Tibial nerve (tissue), 4 donors: ENCODE measurements at regions not wholly inside any gene's neighbourhood (a gene's known extent, or its start where the extent isn't known, plus 50 kb on each side); places are given as distances from the start of the nearest gene placed in this dataset.
"Not testable (repeated sequence)": the region's sequence is repeated elsewhere in the genome, so short reads cannot be mapped to it uniquely, and the experiment has no call there.

Experiments
- DNase-seq, 2 donors: peaks; one replicate each; pipeline ENCODE4 v3.0.0-alpha.2; 2019; ENCODE audit warnings: low spot score in 2 of 2
- H3K27ac ChIP-seq, 4 donors: fragments of 200-600 bp; sonication (generic) in 3 of 4; one replicate each; pipeline ENCODE4 v1.5.1; 2017 to 2019; ENCODE audit warnings: mild to moderate bottlenecking in 1 of 4
- H3K27me3 ChIP-seq, 2 donors: fragments of 200-600 bp; sonication (generic) in 1 of 2; one replicate each; pipeline versions ENCODE4 v1.5.1 to v1.6.0; 2017 to 2019
- H3K36me3 ChIP-seq, 3 donors: fragments of 200-600 bp; sonication (generic); one replicate each; pipeline ENCODE4 v1.5.1; 2018 to 2019
- H3K4me1 ChIP-seq, 4 donors: fragments of 200-600 bp; sonication (generic) in 3 of 4; one replicate each; pipeline ENCODE4 v1.5.1; 2017 to 2019
- H3K4me3 ChIP-seq, 4 donors: fragments of 200-600 bp; sonication (generic) in 3 of 4; one replicate each; pipeline ENCODE4 v1.5.1; 2017 to 2019; ENCODE audit warnings: mild to moderate bottlenecking in 1 of 4, moderate library complexity in 1 of 4
- H3K9me3 ChIP-seq, 4 donors: fragments of 200-600 bp; sonication (generic) in 3 of 4; one replicate each; pipeline ENCODE4 v1.5.1; 2017 to 2019
- CTCF ChIP-seq, 5 experiments: fragments of 200-600 bp in 3 of 5; fragments of 450-650 bp in 2 of 5; sonication (generic) in 3 of 5; IDR thresholded peaks; one replicate each; pipeline ENCODE4 v1.5.1; 2016 to 2019; ENCODE audit warnings: antibody characterized with exemption in 5 of 5, mild to moderate bottlenecking in 3 of 5, moderate library complexity in 2 of 5
- EP300 ChIP-seq, 2 donors: sonication (generic); formaldehyde crosslinking; IDR thresholded peaks; one replicate each; pipeline ENCODE4 v1.6.1; 2017; ENCODE audit warnings: antibody characterized with exemption in 2 of 2, mild to moderate bottlenecking in 1 of 2
- POLR2A ChIP-seq, 2 donors: fragments of 450-650 bp; IDR thresholded peaks; one replicate each; pipeline ENCODE4 v1.6.1; 2017; ENCODE audit warnings: antibody characterized with exemption in 2 of 2, mild to moderate bottlenecking in 2 of 2, moderate library complexity in 2 of 2
- WGBS, 2 donors: methylation state at CpG; one replicate each; pipeline ENCODE4 v1.1.5; 2018; 5-methylcytosine and 5-hydroxymethylcytosine counted together

GRCh38 chr9:102941868-102942267 is 53.3 kb upstream of the CYLC2 start:
- Histone ChIP-seq H3K9me3 (no peaks in the 10 kb centered on the region), H3K36me3 (no peaks in the 10 kb centered on the region), H3K4me1 (no peaks in the 10 kb centered on the region), H3K27me3 (no peaks in the 10 kb centered on the region), H3K27ac (no peak overlapping the region), H3K4me3 (no peak overlapping the region)
- no peak for DNase-seq
- 83 to 87% methylated on average over 4 of the region's 4 CpGs for WGBS, 2 donors
- no peak for TF ChIP-seq EP300 (IDR thresholded peaks at IDR 0.05)
- TF ChIP-seq POLR2A (IDR thresholded peaks at IDR 0.05), result no peak
- TF ChIP-seq CTCF (IDR thresholded peaks at IDR 0.05), result no peak

GRCh38 chr9:102922526-102922925 is 72.6 kb upstream of the CYLC2 start:
- H3K27me3 ChIP-seq, result no peaks in the 10 kb centered on the region
- H3K27ac ChIP-seq, result no peak overlapping the region
- H3K4me1 ChIP-seq, result no peaks in the 10 kb centered on the region
- no peak overlapping the region for H3K4me3 ChIP-seq
- H3K36me3 ChIP-seq, result no peaks in the 10 kb centered on the region
- DNase-seq, result no peak
- 89 to 90% methylated on average over 1 of the region's 1 CpG for WGBS, 2 donors
- TF ChIP-seq CTCF (IDR thresholded peaks at IDR 0.05), result no peak
- TF ChIP-seq POLR2A (IDR thresholded peaks at IDR 0.05), result no peak
- TF ChIP-seq EP300 (IDR thresholded peaks at IDR 0.05), result no peak
- H3K9me3 ChIP-seq, result no peaks in the 10 kb centered on the region

GRCh38 chr9:102911185-102911584 is 83.9 kb upstream of the CYLC2 start:
- 51 to 55% methylated on average over 2 of the region's 2 CpGs for WGBS, 2 donors
- no peak for TF ChIP-seq EP300 (IDR thresholded peaks at IDR 0.05)
- TF ChIP-seq CTCF (IDR thresholded peaks at IDR 0.05), result no peak
- TF ChIP-seq POLR2A (IDR thresholded peaks at IDR 0.05), result no peak
- no peaks in the 10 kb centered on the region for H3K27me3 ChIP-seq

GRCh38 chr9:102905795-102906194 is 89.3 kb upstream of the CYLC2 start:
- not testable (repeated sequence) for H3K4me3 ChIP-seq, H3K36me3 ChIP-seq, DNase-seq, H3K4me1 ChIP-seq, H3K9me3 ChIP-seq, H3K27me3 ChIP-seq, H3K27ac ChIP-seq
- 90 to 93% methylated on average over 8 of the region's 8 CpGs for WGBS, 2 donors

More at GRCh38 chr9:102911185-102911584, 83.9 kb upstream of the CYLC2 start:
- no peak overlapping the region for H3K4me3 ChIP-seq
- no peaks in the 10 kb centered on the region for H3K4me1 ChIP-seq
- H3K36me3 ChIP-seq, result no peaks in the 10 kb centered on the region
- no peak overlapping the region for H3K27ac ChIP-seq
- H3K9me3 ChIP-seq, result no peaks in the 10 kb centered on the region
- DNase-seq, result no peak

GRCh38 chr9:102892025-102892424 is 103.1 kb upstream of the CYLC2 start:
- 94 to 97% methylated on average over 2 of the region's 2 CpGs for WGBS, 2 donors
- no peak overlapping the region for H3K4me3 ChIP-seq
- no peaks in the 10 kb centered on the region for H3K4me1 ChIP-seq
- DNase-seq, result no peak
- H3K9me3 ChIP-seq, result no peaks in the 10 kb centered on the region
- H3K27ac ChIP-seq, result no peak overlapping the region
- H3K27me3 ChIP-seq, result no peaks in the 10 kb centered on the region
- H3K36me3 ChIP-seq, result no peaks in the 10 kb centered on the region
- TF ChIP-seq POLR2A (IDR thresholded peaks at IDR 0.05), result no peak
- no peak for TF ChIP-seq EP300 (IDR thresholded peaks at IDR 0.05)
- no peak for TF ChIP-seq CTCF (IDR thresholded peaks at IDR 0.05)

- H3K36me3 ChIP-seq, DNase-seq, H3K9me3 ChIP-seq, H3K27me3 ChIP-seq, H3K4me1 ChIP-seq, H3K27ac ChIP-seq, H3K4me3 ChIP-seq: not testable (repeated sequence)
- 90 to 91% methylated on average over 5 of the region's 5 CpGs for WGBS, 2 donors
These were observed 106.4 kb upstream of the CYLC2 start for GRCh38 chr9:102888747-102889146.
